ENCODE measurements at regions not wholly inside any gene's neighbourhood (a gene's known extent, or its start where the extent isn't known, plus 50 kb on each side); places are given as distances from the start of the nearest gene placed in this dataset.

DNA sequence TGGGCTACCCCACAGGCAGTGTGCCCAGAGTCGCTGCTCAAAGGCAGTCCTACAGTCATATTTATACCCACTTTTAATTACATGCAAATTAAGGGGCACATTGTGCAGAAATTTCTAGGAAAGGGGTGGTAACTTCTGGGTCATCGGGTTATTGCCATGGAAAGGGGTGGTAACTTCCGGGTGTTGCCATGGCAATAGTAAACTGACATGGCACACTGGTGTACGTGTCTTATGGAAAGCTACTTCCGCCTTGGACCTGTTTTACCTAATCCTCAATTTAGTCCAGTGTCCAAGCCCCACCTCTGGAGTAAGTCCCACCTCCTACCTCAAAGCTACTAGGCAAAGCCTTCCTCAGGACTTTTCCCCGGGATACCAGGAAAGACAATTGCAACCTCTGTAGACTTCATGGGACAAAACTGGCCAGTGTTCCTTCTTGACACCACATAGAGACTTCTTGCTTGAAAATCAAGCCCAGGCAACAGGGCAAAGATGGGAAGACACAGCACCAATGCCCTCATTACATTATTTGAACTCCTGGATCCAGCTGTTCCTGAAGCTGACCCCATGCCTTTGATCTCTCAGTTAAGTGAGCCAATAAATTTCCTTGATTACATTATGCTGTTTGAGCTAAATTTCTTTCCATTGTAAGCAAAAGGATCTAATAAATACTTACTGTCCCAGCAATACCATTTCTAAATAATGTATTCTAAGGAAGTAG is 63.3 kb upstream of the AGAP1 start:
- TF ChIP-seq POLR2AphosphoS5 (IDR thresholded peaks at IDR 0.05; ENCODE audit: low read depth, low read length) (no peak), POLR2A (IDR thresholded peaks at IDR 0.05; ENCODE audit: low read depth, low read length) (no peak), PAX5 (IDR thresholded peaks at IDR 0.05; ENCODE audit: insufficient read depth, low read length, severe bottlenecking) (no peak), TAF1 (IDR thresholded peaks at IDR 0.05; ENCODE audit: low read depth, low read length) (no peak)

Measured in GM12891 (cell line).